Activated CD8-positive, alpha-beta memory T cell treated with anti-CD3 and anti-CD28 coated beads, Interleukin-2, amount 50 U/mL, for 48 hours (primary cell): ENCODE measurements at regions not wholly inside any gene's neighbourhood (a gene's known extent, or its start where the extent isn't known, plus 50 kb on each side); places are given as distances from the start of the nearest gene placed in this dataset.

Source experiments
- DNase-seq: peaks from one replicate; pipeline ENCODE4 v3.0.0-alpha.2; 2020

- no peak for DNase-seq
Observed at GRCh38 chr5:38207343-38207742, 51.0 kb upstream of the EGFLAM start.

GRCh38 chr5:38202741-38203140 is 55.6 kb upstream of the EGFLAM start:
- no peak for DNase-seq

- no peak for DNase-seq
Observed at GRCh38 chr5:38200872-38201557, 57.3 kb upstream of the EGFLAM start.

GRCh38 chr5:38197118-38197517 is 61.2 kb upstream of the EGFLAM start:
- DNase-seq: no peak

GRCh38 chr5:38193015-38193581 is 65.3 kb upstream of the EGFLAM start:
- DNase-seq: peak; percentile 81

- DNase-seq: no peak
Observed at GRCh38 chr5:38191693-38192092, 66.7 kb upstream of the EGFLAM start.

- no peak for DNase-seq
Observed at GRCh38 chr5:38190111-38190510, 68.2 kb upstream of the EGFLAM start.

- no peak for DNase-seq
Observed at GRCh38 chr5:38189081-38189504, 69.3 kb upstream of the EGFLAM start.

- DNase-seq: no peak
Observed at GRCh38 chr5:38188591-38188990, 69.8 kb upstream of the EGFLAM start.

GRCh38 chr5:38187532-38187931 is 70.8 kb upstream of the EGFLAM start:
- no peak for DNase-seq

- DNase-seq: no peak
Observed at GRCh38 chr5:38184627-38185026, 73.7 kb upstream of the EGFLAM start.

GRCh38 chr5:38182991-38183390 is 75.4 kb upstream of the EGFLAM start:
- DNase-seq: no peak

GRCh38 chr5:38168029-38168428 is 90.3 kb upstream of the EGFLAM start:
- no peak for DNase-seq

GRCh38 chr5:38167562-38167996 is 90.8 kb upstream of the EGFLAM start:
- DNase-seq: no peak

GRCh38 chr5:38166832-38167231 is 91.5 kb upstream of the EGFLAM start:
- DNase-seq: no peak

GRCh38 chr5:38165435-38165834 is 92.9 kb upstream of the EGFLAM start:
- no peak for DNase-seq

GRCh38 chr5:38164776-38165399 is 93.5 kb upstream of the EGFLAM start:
- no peak for DNase-seq

- no peak for DNase-seq
Observed at GRCh38 chr5:38163636-38164237, 94.6 kb upstream of the EGFLAM start.

GRCh38 chr5:38162625-38163024 is 95.7 kb upstream of the EGFLAM start:
- DNase-seq: no peak

- DNase-seq: no peak
Observed at GRCh38 chr5:38157024-38157423, 101.3 kb upstream of the EGFLAM start.

GRCh38 chr5:38154615-38155204 is 103.6 kb upstream of the EGFLAM start:
- no peak for DNase-seq

- DNase-seq: no peak
Observed at GRCh38 chr5:38151878-38152277, 106.5 kb upstream of the EGFLAM start.

- DNase-seq: no peak
Observed at GRCh38 chr5:38149815-38150195, 108.6 kb upstream of the EGFLAM start.
